ENCODE measurements at regions not wholly inside any gene's neighbourhood (a gene's known extent, or its start where the extent isn't known, plus 50 kb on each side); places are given as distances from the start of the nearest gene placed in this dataset.

GRCh38 chr4:149121023-149121404 lies 678.8 kb upstream of the NR3C2 start:
- 96% methylated on average over 4 of the region's 5 CpGs for WGBS
- Histone ChIP-seq H3K36me3 (ENCODE audit: insufficient read depth, low read length) (no peaks in the 10 kb centered on the region), H3K4me1 (ENCODE audit: insufficient read depth, low read length) (no peaks in the 10 kb centered on the region), H3K27me3 (ENCODE audit: insufficient read depth, low read length) (no peaks in the 10 kb centered on the region), H3K9ac (ENCODE audit: low read depth, low read length) (no peak overlapping the region), H3K9me3 (ENCODE audit: insufficient read depth, low read depth, low read length) (no peaks in the 10 kb centered on the region), H3K4me3 (ENCODE audit: low read length) (no peak overlapping the region), H3K27ac (ENCODE audit: low read depth, low read length) (no peak overlapping the region)

GRCh38 chr4:149120331-149121022 lies 678.3 kb upstream of the NR3C2 start:
- no peaks in the 10 kb centered on the region for H3K9me3 ChIP-seq (ENCODE audit: insufficient read depth, low read depth, low read length)
- H3K27ac ChIP-seq (ENCODE audit: low read depth, low read length), result no peak overlapping the region
- H3K36me3 ChIP-seq (ENCODE audit: insufficient read depth, low read length), result no peaks in the 10 kb centered on the region
- H3K4me1 ChIP-seq (ENCODE audit: insufficient read depth, low read length), result no peaks in the 10 kb centered on the region
- WGBS, result 100% methylated on average over 1 of the region's 2 CpGs
- H3K27me3 ChIP-seq (ENCODE audit: insufficient read depth, low read length), result no peaks in the 10 kb centered on the region
- no peak overlapping the region for H3K4me3 ChIP-seq (ENCODE audit: low read length)
- H3K9ac ChIP-seq (ENCODE audit: low read depth, low read length), result no peak overlapping the region

GRCh38 chr4:149116806-149117205 lies 674.6 kb upstream of the NR3C2 start:
- Histone ChIP-seq H3K9me3 (ENCODE audit: insufficient read depth, low read depth, low read length) (no peaks in the 10 kb centered on the region), H3K4me1 (ENCODE audit: insufficient read depth, low read length) (no peaks in the 10 kb centered on the region), H3K4me3 (ENCODE audit: low read length) (no peak overlapping the region), H3K27ac (ENCODE audit: low read depth, low read length) (no peak overlapping the region), H3K36me3 (ENCODE audit: insufficient read depth, low read length) (no peaks in the 10 kb centered on the region), H3K9ac (ENCODE audit: low read depth, low read length) (no peak overlapping the region), H3K27me3 (ENCODE audit: insufficient read depth, low read length) (no peaks in the 10 kb centered on the region)
- 96% methylated on average over 2 of the region's 2 CpGs for WGBS

DNA sequence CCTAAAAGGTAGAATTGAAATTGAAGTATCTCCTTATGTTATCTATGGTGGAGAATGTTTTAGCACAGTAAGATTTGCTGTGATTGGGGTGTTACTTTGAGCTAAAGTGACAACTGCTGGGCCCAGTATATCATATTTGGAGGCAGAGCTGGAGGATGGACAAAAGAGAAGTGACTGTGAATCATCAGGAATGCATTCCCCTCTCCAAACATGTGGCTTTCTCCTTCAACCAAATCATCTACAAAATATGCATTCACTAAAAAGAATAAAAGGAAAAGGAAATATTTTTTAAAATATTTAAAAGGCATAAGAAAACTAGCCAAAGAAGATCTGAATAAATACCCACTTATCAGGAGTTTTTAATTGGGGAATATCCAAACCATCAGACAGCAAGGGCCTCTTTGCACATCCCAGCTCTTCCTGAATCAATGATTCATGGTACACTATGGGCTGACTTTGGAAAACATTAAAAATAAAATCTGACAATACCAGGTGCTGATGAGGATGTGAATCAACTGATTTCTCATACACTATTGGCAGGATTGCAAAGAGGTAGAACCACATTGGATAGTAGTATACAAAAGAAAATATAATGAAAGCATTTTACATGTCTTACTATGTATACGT lies 671.7 kb upstream of the NR3C2 start:
- H3K9me3 ChIP-seq (ENCODE audit: insufficient read depth, low read depth, low read length), result no peaks in the 10 kb centered on the region
- 100% methylated on average over 1 of the region's 1 CpG for WGBS

DNA sequence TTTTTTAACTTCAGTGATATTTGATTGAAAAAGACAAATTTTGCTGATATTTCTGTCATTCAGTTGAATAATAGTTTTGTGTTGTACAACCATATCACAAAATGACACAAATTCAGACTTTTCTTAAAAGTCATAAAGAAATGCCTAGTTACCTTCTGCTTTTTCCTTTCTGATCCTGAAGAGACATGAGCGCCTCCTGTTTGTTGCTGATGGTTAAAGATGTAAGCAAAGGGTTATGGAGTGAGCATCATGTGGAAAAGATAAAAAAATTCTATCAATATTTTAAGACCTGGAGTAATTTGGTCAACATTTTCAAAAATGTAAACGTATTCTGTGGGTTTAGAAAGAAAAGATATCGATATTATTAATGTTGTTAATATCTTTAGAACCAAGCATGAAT lies 669.9 kb upstream of the NR3C2 start:
- Histone ChIP-seq H3K4me1 (ENCODE audit: insufficient read depth, low read length) (no peaks in the 10 kb centered on the region), H3K4me3 (ENCODE audit: low read length) (no peak overlapping the region), H3K9ac (ENCODE audit: low read depth, low read length) (no peak overlapping the region), H3K27me3 (ENCODE audit: insufficient read depth, low read length) (no peaks in the 10 kb centered on the region), H3K36me3 (ENCODE audit: insufficient read depth, low read length) (no peaks in the 10 kb centered on the region), H3K27ac (ENCODE audit: low read depth, low read length) (no peak overlapping the region), H3K9me3 (ENCODE audit: insufficient read depth, low read depth, low read length) (no peaks in the 10 kb centered on the region)
- 100% methylated on average over 1 of the region's 3 CpGs for WGBS

More for the DNA sequence above, 671.7 kb upstream of the NR3C2 start:
- Histone ChIP-seq H3K27ac (ENCODE audit: low read depth, low read length) (no peak overlapping the region), H3K27me3 (ENCODE audit: insufficient read depth, low read length) (no peaks in the 10 kb centered on the region), H3K4me3 (ENCODE audit: low read length) (no peak overlapping the region), H3K4me1 (ENCODE audit: insufficient read depth, low read length) (no peaks in the 10 kb centered on the region), H3K9ac (ENCODE audit: low read depth, low read length) (no peak overlapping the region), H3K36me3 (ENCODE audit: insufficient read depth, low read length) (no peaks in the 10 kb centered on the region)

DNA sequence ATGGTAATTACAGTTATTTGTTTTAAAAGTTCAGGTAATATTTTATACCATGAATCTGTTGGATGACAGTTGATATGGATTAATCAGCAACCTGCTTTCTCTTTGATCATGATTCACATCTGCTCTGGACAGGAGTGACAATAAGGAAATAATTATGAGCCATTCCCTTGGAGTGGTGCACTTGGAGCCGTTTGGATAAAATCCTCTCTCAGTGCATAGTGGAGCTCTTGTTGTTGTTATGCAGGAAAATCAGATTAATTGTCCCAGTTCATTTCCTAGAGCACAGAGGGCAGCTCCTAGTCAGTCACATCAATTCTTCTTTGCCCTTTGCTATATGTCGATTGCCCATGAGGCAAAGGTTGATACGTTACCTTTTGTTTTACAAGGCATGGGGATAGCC lies 668.3 kb upstream of the NR3C2 start:
- H3K4me1 ChIP-seq (ENCODE audit: insufficient read depth, low read length), result no peaks in the 10 kb centered on the region
- 97% methylated on average over 3 of the region's 3 CpGs for WGBS
- no peak overlapping the region for H3K4me3 ChIP-seq (ENCODE audit: low read length)
- no peaks in the 10 kb centered on the region for H3K36me3 ChIP-seq (ENCODE audit: insufficient read depth, low read length)
- no peaks in the 10 kb centered on the region for H3K27me3 ChIP-seq (ENCODE audit: insufficient read depth, low read length)
- no peak overlapping the region for H3K27ac ChIP-seq (ENCODE audit: low read depth, low read length)
- no peak overlapping the region for H3K9ac ChIP-seq (ENCODE audit: low read depth, low read length)
- H3K9me3 ChIP-seq (ENCODE audit: insufficient read depth, low read depth, low read length), result no peaks in the 10 kb centered on the region

DNA sequence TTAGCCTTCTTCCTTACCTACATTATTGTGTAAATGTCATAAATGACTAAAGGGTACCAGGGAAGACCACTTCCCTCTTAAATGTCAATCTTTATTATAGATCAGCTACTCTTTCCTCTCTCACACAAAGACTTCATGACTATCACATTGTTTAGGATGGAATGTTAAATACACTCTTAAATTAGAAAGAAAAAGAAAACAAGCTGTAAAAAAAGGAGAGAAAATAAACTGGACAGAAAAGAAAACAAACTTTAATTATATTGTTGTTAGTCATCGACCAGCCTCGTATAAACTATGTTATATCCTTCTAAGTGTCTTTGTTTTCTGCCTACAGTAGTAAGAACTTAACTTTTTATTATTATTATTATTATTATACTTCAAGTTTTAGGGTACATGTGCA lies 666.4 kb upstream of the NR3C2 start:
- Histone ChIP-seq H3K36me3 (ENCODE audit: insufficient read depth, low read length) (no peaks in the 10 kb centered on the region), H3K27ac (ENCODE audit: low read depth, low read length) (no peak overlapping the region), H3K9ac (ENCODE audit: low read depth, low read length) (no peak overlapping the region), H3K4me1 (ENCODE audit: insufficient read depth, low read length) (no peaks in the 10 kb centered on the region), H3K4me3 (ENCODE audit: low read length) (no peak overlapping the region), H3K27me3 (ENCODE audit: insufficient read depth, low read length) (no peaks in the 10 kb centered on the region), H3K9me3 (ENCODE audit: insufficient read depth, low read depth, low read length) (no peaks in the 10 kb centered on the region)
- 100% methylated on average over 1 of the region's 2 CpGs for WGBS

- no peak overlapping the region for H3K4me3 ChIP-seq (ENCODE audit: low read length)
- H3K27me3 ChIP-seq (ENCODE audit: insufficient read depth, low read length), result no peaks in the 10 kb centered on the region
- H3K36me3 ChIP-seq (ENCODE audit: insufficient read depth, low read length), result no peaks in the 10 kb centered on the region
- peaks cover 8% of the 10 kb centered on the region for H3K9me3 ChIP-seq (ENCODE audit: insufficient read depth, low read depth, low read length)
- H3K9ac ChIP-seq (ENCODE audit: low read depth, low read length), result no peak overlapping the region
- no peak overlapping the region for H3K27ac ChIP-seq (ENCODE audit: low read depth, low read length)
- no peaks in the 10 kb centered on the region for H3K4me1 ChIP-seq (ENCODE audit: insufficient read depth, low read length)
Measured at GRCh38 chr4:149102765-149103164, 660.6 kb upstream of the NR3C2 start.

DNA sequence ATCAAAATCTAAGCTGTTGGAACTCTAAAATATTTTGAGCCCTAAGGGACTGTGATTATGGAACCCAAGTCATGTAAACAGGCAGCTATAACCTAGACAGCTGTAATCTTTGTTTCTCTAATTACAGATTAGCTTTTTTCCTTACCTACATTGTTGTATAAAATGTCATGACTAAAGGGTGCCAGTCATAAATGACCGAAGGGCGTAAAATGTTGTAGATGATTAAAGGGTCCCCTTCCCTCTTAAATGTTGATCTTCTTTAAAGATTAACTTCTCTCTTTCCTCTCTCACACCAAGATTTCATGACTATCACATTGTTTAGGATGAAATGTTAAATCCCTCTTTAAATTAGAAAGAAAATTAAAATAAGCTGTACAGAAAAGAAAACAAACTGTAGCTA lies 659.4 kb upstream of the NR3C2 start:
- no peak overlapping the region for H3K27ac ChIP-seq (ENCODE audit: low read depth, low read length)
- WGBS, result no CpG with 5 or more reads among the region's 2 CpGs

GRCh38 chr4:149095811-149096210 lies 653.6 kb upstream of the NR3C2 start:
- WGBS, result 100% methylated on average over 1 of the region's 1 CpG
- H3K4me1 ChIP-seq (ENCODE audit: insufficient read depth, low read length), result no peaks in the 10 kb centered on the region
- no peak overlapping the region for H3K4me3 ChIP-seq (ENCODE audit: low read length)
- no peak overlapping the region for H3K9ac ChIP-seq (ENCODE audit: low read depth, low read length)
- no peaks in the 10 kb centered on the region for H3K36me3 ChIP-seq (ENCODE audit: insufficient read depth, low read length)
- no peak overlapping the region for H3K27ac ChIP-seq (ENCODE audit: low read depth, low read length)
- no peaks in the 10 kb centered on the region for H3K27me3 ChIP-seq (ENCODE audit: insufficient read depth, low read length)
- H3K9me3 ChIP-seq (ENCODE audit: insufficient read depth, low read depth, low read length), result peaks cover 29% of the 10 kb centered on the region

More for the DNA sequence above, 659.4 kb upstream of the NR3C2 start:
- no peak overlapping the region for H3K9ac ChIP-seq (ENCODE audit: low read depth, low read length)
- no peak overlapping the region for H3K4me3 ChIP-seq (ENCODE audit: low read length)
- no peaks in the 10 kb centered on the region for H3K27me3 ChIP-seq (ENCODE audit: insufficient read depth, low read length)
- no peaks in the 10 kb centered on the region for H3K4me1 ChIP-seq (ENCODE audit: insufficient read depth, low read length)
- peaks cover 8% of the 10 kb centered on the region for H3K9me3 ChIP-seq (ENCODE audit: insufficient read depth, low read depth, low read length)
- H3K36me3 ChIP-seq (ENCODE audit: insufficient read depth, low read length), result no peaks in the 10 kb centered on the region

GRCh38 chr4:149095001-149095400 lies 652.8 kb upstream of the NR3C2 start:
- H3K36me3 ChIP-seq (ENCODE audit: insufficient read depth, low read length), result no peaks in the 10 kb centered on the region
- H3K27me3 ChIP-seq (ENCODE audit: insufficient read depth, low read length), result no peaks in the 10 kb centered on the region
- H3K9me3 ChIP-seq (ENCODE audit: insufficient read depth, low read depth, low read length), result peaks cover 29% of the 10 kb centered on the region
- no peak overlapping the region for H3K27ac ChIP-seq (ENCODE audit: low read depth, low read length)
- H3K4me1 ChIP-seq (ENCODE audit: insufficient read depth, low read length), result no peaks in the 10 kb centered on the region
- H3K4me3 ChIP-seq (ENCODE audit: low read length), result no peak overlapping the region
- no peak overlapping the region for H3K9ac ChIP-seq (ENCODE audit: low read depth, low read length)

DNA sequence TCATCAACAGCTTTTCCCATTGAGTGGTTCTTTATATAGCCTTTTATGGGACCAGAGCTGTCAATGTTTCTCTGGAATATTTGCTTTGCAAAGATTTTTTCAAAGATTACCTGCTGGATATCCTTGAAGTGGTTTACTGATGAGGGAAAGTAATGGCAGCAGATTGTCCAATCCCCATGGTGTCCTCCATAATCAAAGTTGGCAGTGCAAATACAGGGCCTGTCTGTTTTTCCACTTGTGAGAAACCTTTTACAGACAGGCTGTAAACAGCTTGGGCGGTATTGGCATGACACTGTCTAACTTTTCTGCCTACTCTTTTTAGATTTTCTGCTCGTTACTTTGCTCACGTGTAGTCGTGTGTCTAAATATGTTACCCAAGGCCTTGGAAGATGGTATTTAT lies 641.9 kb upstream of the NR3C2 start:
- WGBS, result 96% methylated on average over 4 of the region's 4 CpGs
- no peak overlapping the region for H3K4me3 ChIP-seq (ENCODE audit: low read length)
- no peaks in the 10 kb centered on the region for H3K27me3 ChIP-seq (ENCODE audit: insufficient read depth, low read length)
- H3K36me3 ChIP-seq (ENCODE audit: insufficient read depth, low read length), result no peaks in the 10 kb centered on the region
- H3K9ac ChIP-seq (ENCODE audit: low read depth, low read length), result no peak overlapping the region
- no peaks in the 10 kb centered on the region for H3K9me3 ChIP-seq (ENCODE audit: insufficient read depth, low read depth, low read length)
- no peak overlapping the region for H3K27ac ChIP-seq (ENCODE audit: low read depth, low read length)
- H3K4me1 ChIP-seq (ENCODE audit: insufficient read depth, low read length), result no peaks in the 10 kb centered on the region
